SJCRH30 (cell line): ENCODE measurements at regions not wholly inside any gene's neighbourhood (a gene's known extent, or its start where the extent isn't known, plus 50 kb on each side); places are given as distances from the start of the nearest gene placed in this dataset.

ENCODE experiments used
- DNase-seq, 2 experiments: peaks; one replicate each; pipeline ENCODE4 v3.0.0-alpha.2; 2015 to 2020
- H3K27ac ChIP-seq: fragments of 250-450 bp; sonication (Bioruptor Pico); 2 replicates; pipeline ENCODE4 v1.5.1; 2020; ENCODE audit warnings: mild to moderate bottlenecking, moderate library complexity
- H3K27me3 ChIP-seq: fragments of 250-450 bp; sonication (Bioruptor Pico); 2 replicates; pipeline ENCODE4 v1.5.1; 2020; ENCODE audit warnings: mild to moderate bottlenecking, moderate library complexity
- H3K36me3 ChIP-seq: fragments of 250-450 bp; sonication (Bioruptor Pico); 2 replicates; pipeline ENCODE4 v1.5.1; 2020; ENCODE audit warnings: mild to moderate bottlenecking, moderate library complexity
- H3K4me1 ChIP-seq: fragments of 250-450 bp; sonication (Bioruptor Pico); 2 replicates; pipeline ENCODE4 v1.5.1; 2020; ENCODE audit warnings: mild to moderate bottlenecking, moderate library complexity
- H3K4me3 ChIP-seq: fragments of 250-450 bp; sonication (Bioruptor Pico); 2 replicates; pipeline ENCODE4 v1.5.1; 2020; ENCODE audit warnings: mild to moderate bottlenecking, moderate library complexity
- H3K9me3 ChIP-seq: fragments of 250-450 bp; sonication (Bioruptor Pico); replicated peaks from 2 replicates; pipeline ENCODE4 v1.5.1; 2020; ENCODE audit warnings: mild to moderate bottlenecking, moderate library complexity

- no peaks in the 10 kb centered on the region for H3K9me3 ChIP-seq
- H3K27me3 ChIP-seq = no peaks in the 10 kb centered on the region
- H3K4me1 ChIP-seq = no peaks in the 10 kb centered on the region
- H3K27ac ChIP-seq = no peak overlapping the region
- no peaks in the 10 kb centered on the region for H3K36me3 ChIP-seq
- no peak overlapping the region for H3K4me3 ChIP-seq
- DNase-seq = no peak
These were observed 481.8 kb downstream of the GLRX3 start for GRCh38 chr10:130617985-130618384.

- no peak overlapping the region for H3K27ac ChIP-seq
- no peaks in the 10 kb centered on the region for H3K9me3 ChIP-seq
- H3K27me3 ChIP-seq = no peaks in the 10 kb centered on the region
- H3K36me3 ChIP-seq = no peaks in the 10 kb centered on the region
- no peak overlapping the region for H3K4me3 ChIP-seq
- no peaks in the 10 kb centered on the region for H3K4me1 ChIP-seq
- DNase-seq = no peak
These were observed 482.5 kb downstream of the GLRX3 start for GRCh38 chr10:130618647-130619046.

DNA sequence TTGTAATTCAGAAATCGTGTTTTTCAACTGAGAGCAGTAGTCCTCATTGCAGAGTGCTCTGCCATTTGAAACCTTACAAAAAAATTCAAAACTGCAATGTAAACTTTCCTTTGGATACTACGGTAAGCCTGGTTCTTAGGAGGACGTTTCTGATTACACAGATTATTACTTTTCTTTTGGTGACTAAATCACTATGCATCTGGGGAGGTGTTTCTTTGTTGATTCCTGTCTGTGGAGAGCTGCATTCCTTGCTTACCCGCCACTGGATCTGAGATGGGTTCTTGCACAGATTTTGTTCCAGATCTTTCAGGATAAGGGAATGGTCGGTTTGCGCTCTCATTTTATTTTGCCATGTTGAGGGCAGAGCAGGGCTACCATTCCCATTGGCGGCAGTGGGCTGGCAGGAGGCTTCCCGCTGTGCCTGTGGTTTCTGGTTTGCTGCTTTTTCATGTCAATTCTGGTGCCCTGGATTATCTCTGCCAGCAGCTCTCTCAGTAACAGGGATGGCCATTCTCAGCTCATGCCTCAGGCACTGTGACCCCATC, 485.1 kb downstream of the GLRX3 start:
- Histone ChIP-seq H3K4me3 (no peak overlapping the region), H3K9me3 (no peaks in the 10 kb centered on the region), H3K27ac (no peak overlapping the region), H3K27me3 (no peaks in the 10 kb centered on the region), H3K4me1 (no peaks in the 10 kb centered on the region), H3K36me3 (no peaks in the 10 kb centered on the region)
- no peak for DNase-seq

GRCh38 chr10:130623680-130624267, 487.6 kb downstream of the GLRX3 start:
- Histone ChIP-seq H3K27me3 (no peaks in the 10 kb centered on the region), H3K4me1 (no peaks in the 10 kb centered on the region), H3K4me3 (no peak overlapping the region), H3K9me3 (no peaks in the 10 kb centered on the region), H3K36me3 (no peaks in the 10 kb centered on the region), H3K27ac (no peak overlapping the region)
- DNase-seq = peak in 1 of 2 experiments; percentile 3

- H3K4me3 ChIP-seq = no peak overlapping the region
- H3K27ac ChIP-seq = no peak overlapping the region
- H3K4me1 ChIP-seq = no peaks in the 10 kb centered on the region
- H3K9me3 ChIP-seq = no peaks in the 10 kb centered on the region
- H3K36me3 ChIP-seq = no peaks in the 10 kb centered on the region
- DNase-seq = no peak
- H3K27me3 ChIP-seq = no peaks in the 10 kb centered on the region
These were observed 491.3 kb downstream of the GLRX3 start for GRCh38 chr10:130627346-130628045.

DNA sequence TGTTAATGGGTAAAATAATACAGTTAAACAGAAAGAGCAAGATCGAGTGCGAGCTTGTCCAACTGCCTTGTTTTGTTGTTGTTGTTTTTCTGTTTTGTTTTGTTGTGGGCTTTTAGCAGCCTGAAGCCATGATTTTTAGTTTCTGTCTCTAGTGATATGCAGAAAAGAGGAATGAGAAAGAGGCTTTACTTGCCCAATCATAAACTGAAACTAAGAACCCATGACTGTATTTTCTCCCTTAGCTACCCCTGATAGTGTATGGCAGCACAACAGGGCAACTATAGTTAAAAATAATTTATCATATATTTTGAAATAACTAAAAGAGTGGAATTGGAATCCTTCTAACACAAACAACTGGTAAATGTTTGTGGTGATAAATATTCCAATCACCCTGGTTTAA, 493.9 kb downstream of the GLRX3 start:
- Histone ChIP-seq H3K27me3 (no peaks in the 10 kb centered on the region), H3K36me3 (no peaks in the 10 kb centered on the region), H3K4me3 (no peak overlapping the region), H3K9me3 (no peaks in the 10 kb centered on the region), H3K4me1 (no peaks in the 10 kb centered on the region), H3K27ac (no peak overlapping the region)
- no peak for DNase-seq

- H3K4me1 ChIP-seq = no peaks in the 10 kb centered on the region
- H3K36me3 ChIP-seq = no peaks in the 10 kb centered on the region
- no peak for DNase-seq
- H3K27ac ChIP-seq = no peak overlapping the region
- H3K4me3 ChIP-seq = no peak overlapping the region
- H3K9me3 ChIP-seq = no peaks in the 10 kb centered on the region
- H3K27me3 ChIP-seq = no peaks in the 10 kb centered on the region
These were observed 495.2 kb downstream of the GLRX3 start for GRCh38 chr10:130631142-130632096.

DNA sequence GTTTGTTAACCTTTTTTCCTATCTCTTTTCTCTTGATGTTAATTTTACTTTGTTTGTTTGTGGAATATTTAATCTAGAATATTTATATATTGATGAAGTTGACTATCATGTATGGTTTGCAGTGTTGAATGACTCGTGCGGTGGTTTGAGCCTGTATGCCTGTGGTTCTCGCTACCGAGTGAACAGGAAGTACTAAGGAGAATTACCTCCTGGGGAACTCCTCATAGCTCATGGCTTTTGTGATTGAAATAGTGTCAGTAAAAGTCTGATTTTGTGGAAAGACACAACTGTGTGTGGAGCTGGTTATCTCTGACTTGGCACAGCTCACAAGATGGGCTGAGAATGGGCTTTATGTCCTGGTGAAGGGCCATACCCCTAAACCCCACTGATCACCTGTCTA, 498.6 kb downstream of the GLRX3 start:
- Histone ChIP-seq H3K4me1 (no peaks in the 10 kb centered on the region), H3K4me3 (no peak overlapping the region), H3K27ac (no peak overlapping the region), H3K27me3 (no peaks in the 10 kb centered on the region), H3K36me3 (no peaks in the 10 kb centered on the region), H3K9me3 (no peaks in the 10 kb centered on the region)
- no peak for DNase-seq

DNA sequence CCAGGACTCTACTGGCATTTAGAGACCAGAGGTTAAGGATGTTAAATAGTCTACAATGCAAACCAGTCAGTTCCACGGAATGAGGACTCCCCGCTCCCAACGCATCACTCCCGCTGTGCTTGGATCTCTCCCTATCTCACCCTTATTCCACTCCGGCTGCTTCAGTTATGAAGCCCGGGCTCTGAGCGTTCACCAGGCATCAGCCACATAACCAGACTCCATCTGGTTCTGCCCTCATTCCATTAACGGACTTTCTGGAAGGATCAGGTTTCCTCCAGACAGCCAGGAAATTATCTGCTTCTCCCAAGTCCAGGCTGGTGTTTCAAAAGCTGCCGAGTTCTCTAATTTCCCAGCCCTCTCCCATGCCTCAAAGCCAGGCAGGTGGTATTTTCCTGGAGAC, 499.3 kb downstream of the GLRX3 start:
- Histone ChIP-seq H3K36me3 (no peaks in the 10 kb centered on the region), H3K27ac (no peak overlapping the region), H3K27me3 (no peaks in the 10 kb centered on the region), H3K9me3 (no peaks in the 10 kb centered on the region), H3K4me3 (no peak overlapping the region), H3K4me1 (no peaks in the 10 kb centered on the region)
- no peak for DNase-seq

GRCh38 chr10:130636313-130636930, 500.2 kb downstream of the GLRX3 start:
- H3K4me1 ChIP-seq = no peaks in the 10 kb centered on the region
- H3K36me3 ChIP-seq = no peaks in the 10 kb centered on the region
- DNase-seq = no peak
- H3K27ac ChIP-seq = no peak overlapping the region
- H3K27me3 ChIP-seq = no peaks in the 10 kb centered on the region
- H3K9me3 ChIP-seq = no peaks in the 10 kb centered on the region
- H3K4me3 ChIP-seq = no peak overlapping the region

GRCh38 chr10:130637089-130637676, 501.0 kb downstream of the GLRX3 start:
- no peak for DNase-seq
- H3K27me3 ChIP-seq = no peaks in the 10 kb centered on the region
- no peak overlapping the region for H3K27ac ChIP-seq
- no peak overlapping the region for H3K4me3 ChIP-seq
- no peaks in the 10 kb centered on the region for H3K36me3 ChIP-seq
- no peaks in the 10 kb centered on the region for H3K9me3 ChIP-seq
- H3K4me1 ChIP-seq = no peaks in the 10 kb centered on the region

DNA sequence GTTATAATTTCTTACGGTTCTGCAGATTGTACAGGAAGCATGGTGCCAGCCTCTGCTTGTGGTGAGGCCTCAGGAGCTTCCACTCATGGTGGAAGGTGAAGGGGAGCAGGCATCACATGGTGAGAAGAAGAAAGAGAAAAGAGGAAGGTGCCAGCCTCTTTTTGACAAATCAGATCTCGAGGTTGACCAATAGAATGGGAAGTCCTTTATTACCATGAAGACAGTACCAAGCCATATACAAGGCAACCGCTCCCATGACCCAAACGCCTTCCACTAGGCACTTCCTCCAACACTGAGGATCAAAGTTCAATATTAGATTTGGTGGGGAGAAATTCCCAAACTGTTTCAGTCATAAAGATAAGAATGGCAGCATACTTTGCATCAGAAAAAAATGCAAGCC, 502.8 kb downstream of the GLRX3 start:
- Histone ChIP-seq H3K36me3 (no peaks in the 10 kb centered on the region), H3K4me3 (no peak overlapping the region), H3K27me3 (no peaks in the 10 kb centered on the region), H3K4me1 (no peaks in the 10 kb centered on the region), H3K27ac (no peak overlapping the region), H3K9me3 (no peaks in the 10 kb centered on the region)
- DNase-seq = no peak

- no peaks in the 10 kb centered on the region for H3K9me3 ChIP-seq
- H3K27ac ChIP-seq = no peak overlapping the region
- no peaks in the 10 kb centered on the region for H3K36me3 ChIP-seq
- DNase-seq = no peak
- H3K4me3 ChIP-seq = no peak overlapping the region
- H3K27me3 ChIP-seq = no peaks in the 10 kb centered on the region
- H3K4me1 ChIP-seq = no peaks in the 10 kb centered on the region
These were observed 506.7 kb downstream of the GLRX3 start for GRCh38 chr10:130642926-130643325.

DNA sequence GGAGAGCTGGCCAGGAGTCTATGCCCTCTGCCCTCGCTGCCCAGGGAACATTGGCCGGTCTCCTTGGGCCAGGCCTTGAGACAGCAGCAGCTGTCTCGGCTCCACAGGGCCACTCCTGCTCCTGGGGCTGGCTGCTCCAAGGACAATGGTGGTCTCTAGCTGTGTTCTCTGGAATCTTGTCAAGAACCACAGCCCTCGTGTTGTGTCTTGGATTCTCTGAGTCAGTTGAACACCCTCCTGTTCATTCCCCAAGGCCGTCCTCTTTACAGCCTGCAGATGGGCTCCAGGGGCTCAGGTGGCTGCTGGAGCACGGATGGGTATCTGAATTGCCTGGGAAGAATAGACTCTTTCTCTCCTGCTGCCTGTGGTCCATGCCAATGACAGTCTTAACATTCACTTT, 511.1 kb downstream of the GLRX3 start:
- no peaks in the 10 kb centered on the region for H3K9me3 ChIP-seq
- no peaks in the 10 kb centered on the region for H3K27me3 ChIP-seq
- no peak overlapping the region for H3K27ac ChIP-seq
- H3K4me3 ChIP-seq = no peak overlapping the region
- H3K4me1 ChIP-seq = no peaks in the 10 kb centered on the region
- DNase-seq = no peak
- no peaks in the 10 kb centered on the region for H3K36me3 ChIP-seq
